GM23338 (cell line): ENCODE measurements at regions not wholly inside any gene's neighbourhood (a gene's known extent, or its start where the extent isn't known, plus 50 kb on each side); places are given as distances from the start of the nearest gene placed in this dataset.

Experiments used
- ATAC-seq: fragments of 200-7000 bp; cut with Tn5 transposase; 3 replicates; pipeline ENCODE4 v1.9.1; 2020
- DNase-seq: peaks from one replicate; pipeline ENCODE4 v3.0.0-alpha.2; 2015; ENCODE audit warnings: low spot score
- H2AFZ ChIP-seq: fragments of 200-600 bp; sonication (generic); 2 replicates; pipeline ENCODE4 v1.8.0; 2016; ENCODE audit warnings: antibody characterized with exemption, mild to moderate bottlenecking, moderate library complexity
- H3F3A ChIP-seq: fragments of 200-600 bp; sonication (generic); replicated peaks from 2 replicates; pipeline ENCODE4 v1.8.0; 2017; ENCODE audit warnings: antibody characterized with exemption, mixed run types, low read depth
- H3K27ac ChIP-seq: fragments of 200-600 bp; sonication (generic); 2 replicates; pipeline ENCODE4 v1.6.1; 2016; ENCODE audit warnings: low read depth
- H3K27me3 ChIP-seq: fragments of 200-600 bp; sonication (generic); 2 replicates; pipeline ENCODE4 v1.8.0; 2016; ENCODE audit warnings: mild to moderate bottlenecking, mixed run types, moderate library complexity; ENCODE audit not compliant: insufficient read depth
- H3K36me3 ChIP-seq: fragments of 200-600 bp; sonication (generic); 2 replicates; pipeline ENCODE4 v1.8.0; 2016; ENCODE audit warnings: mild to moderate bottlenecking; ENCODE audit not compliant: insufficient read depth
- H3K4me1 ChIP-seq: fragments of 200-600 bp; sonication (generic); 2 replicates; pipeline ENCODE4 v1.8.0; 2016; ENCODE audit warnings: mild to moderate bottlenecking, moderate library complexity; ENCODE audit not compliant: insufficient read depth
- H3K4me2 ChIP-seq: fragments of 200-600 bp; sonication (generic); 2 replicates; pipeline ENCODE4 v1.7.1; 2017; ENCODE audit warnings: mixed run types
- H3K4me3 ChIP-seq: fragments of 200-600 bp; sonication (generic); 2 replicates; pipeline ENCODE4 v1.6.1; 2016; ENCODE audit warnings: mixed run types
- H3K79me2 ChIP-seq: fragments of 200-600 bp; sonication (generic); replicated peaks from 2 replicates; pipeline ENCODE4 v1.8.0; 2017; ENCODE audit warnings: mild to moderate bottlenecking; ENCODE audit not compliant: insufficient read depth
- H3K9me2 ChIP-seq: fragments of 200-600 bp; sonication (generic); 2 replicates; pipeline ENCODE4 v1.8.0; 2017; ENCODE audit not compliant: insufficient read depth
- H4K20me1 ChIP-seq: fragments of 200-600 bp; sonication (generic); replicated peaks from 2 replicates; pipeline ENCODE4 v1.8.0; 2017; ENCODE audit warnings: mild to moderate bottlenecking; ENCODE audit not compliant: insufficient read depth
- H3K27ac Mint-ChIP-seq: 2 replicates; pipeline ENCODE4 v1.8.0; 2020; ENCODE audit warnings: inconsistent platforms, mild to moderate bottlenecking, moderate library complexity, mixed read lengths
- H3K27me3 Mint-ChIP-seq: 3 replicates; pipeline ENCODE4 v1.8.0; 2022; ENCODE audit warnings: low read depth, mild to moderate bottlenecking, moderate library complexity, mixed read lengths, inconsistent platforms; ENCODE audit not compliant: insufficient read depth, poor library complexity
- H3K36me3 Mint-ChIP-seq: 3 replicates; pipeline ENCODE4 v1.8.0; 2021; ENCODE audit warnings: low read depth, mild to moderate bottlenecking, inconsistent platforms, moderate library complexity, mixed read lengths
- H3K4me1 Mint-ChIP-seq: 3 replicates; pipeline ENCODE4 v1.8.0; 2020; ENCODE audit warnings: mild to moderate bottlenecking, inconsistent platforms, mixed read lengths
- H3K4me3 Mint-ChIP-seq: 3 replicates; pipeline ENCODE4 v1.8.0; 2021; ENCODE audit warnings: moderate library complexity, mild to moderate bottlenecking, inconsistent platforms, mixed read lengths
- H3K9me3 Mint-ChIP-seq: 3 replicates; pipeline ENCODE4 v1.8.0; 2020; ENCODE audit warnings: moderate library complexity, mild to moderate bottlenecking, inconsistent platforms, mixed read lengths
- CREB1 ChIP-seq: fragments of 250-450 bp; sonication (Bioruptor Pico); IDR thresholded peaks from 2 replicates; pipeline ENCODE4 v1.5.0; 2020; ENCODE audit warnings: low read depth, mild to moderate bottlenecking, moderate library complexity
- ETS1 ChIP-seq: IDR thresholded peaks from 2 replicates; pipeline ENCODE4 v1.6.1; 2016; ENCODE audit warnings: antibody characterized with exemption
- EZH2 ChIP-seq: fragments of 200-600 bp; sonication (generic); IDR thresholded peaks from one replicate; pipeline ENCODE4 v1.8.0; 2017; ENCODE audit warnings: antibody characterized with exemption, mild to moderate bottlenecking, low read depth; ENCODE audit not compliant: unreplicated experiment
- JUNB ChIP-seq: IDR thresholded peaks from one replicate; pipeline ENCODE4 v1.6.1; 2016; ENCODE audit warnings: antibody characterized with exemption; ENCODE audit not compliant: unreplicated experiment
- NANOG ChIP-seq: IDR thresholded peaks from 2 replicates; pipeline ENCODE4 v1.6.1; 2016; ENCODE audit warnings: antibody characterized with exemption, borderline replicate concordance
- REST ChIP-seq: IDR thresholded peaks from one replicate; pipeline ENCODE4 v1.6.1; 2018; ENCODE audit warnings: antibody characterized with exemption; ENCODE audit not compliant: unreplicated experiment
- ZNF331 ChIP-seq: fragments of 250-450 bp; sonication (Bioruptor Pico); IDR thresholded peaks from 2 replicates; pipeline ENCODE4 v1.5.0; 2020; ENCODE audit warnings: low read depth, mild to moderate bottlenecking, moderate library complexity
- ZNF462 ChIP-seq: fragments of 250-450 bp; sonication (Bioruptor Pico); IDR thresholded peaks from 2 replicates; pipeline ENCODE4 v1.5.0; 2020; ENCODE audit warnings: mild to moderate bottlenecking, moderate library complexity

GRCh38 chr13:107835339-107836018, 379.9 kb downstream of the LIG4 start (continued):
- TF ChIP-seq ZNF462 (CRISPR knock-in tag): no peak
- no peak for TF ChIP-seq ZNF331
- no peak for TF ChIP-seq ETS1
- TF ChIP-seq CREB1 (CRISPR knock-in tag): no peak
- no peak for TF ChIP-seq NANOG
- no peak for TF ChIP-seq JUNB

- H3K4me2 ChIP-seq: no peak overlapping the region
- no peaks in the 10 kb centered on the region for H3K36me3 Mint-ChIP-seq
- peak overlapping the region; percentile 54 for H3K27ac Mint-ChIP-seq
- H3K36me3 ChIP-seq: no peaks in the 10 kb centered on the region
- no peak overlapping the region for H3K27ac ChIP-seq
- H4K20me1 ChIP-seq: no peaks in the 10 kb centered on the region
- no peaks in the 10 kb centered on the region for H3K27me3 ChIP-seq
- no peak for ATAC-seq
- H3K4me1 Mint-ChIP-seq: peaks cover 61% of the 10 kb centered on the region
- peaks cover 61% of the 10 kb centered on the region for H3K4me1 ChIP-seq
- no peak overlapping the region for H3K4me3 ChIP-seq
- H3K4me3 Mint-ChIP-seq: no peak overlapping the region
- no peak for DNase-seq
- H3F3A ChIP-seq: no peaks in the 10 kb centered on the region
- H2AFZ ChIP-seq: no peak overlapping the region
- peaks cover 9% of the 10 kb centered on the region for H3K27me3 Mint-ChIP-seq
- H3K79me2 ChIP-seq: peaks cover 16% of the 10 kb centered on the region
- no peaks in the 10 kb centered on the region for H3K9me3 Mint-ChIP-seq
- H3K9me2 ChIP-seq: 0 out of 2 replicates have a peak, but pooled peaks cover 3% of the 10 kb centered on the region
- no peak for TF ChIP-seq JUNB
- no peak for TF ChIP-seq EZH2
- TF ChIP-seq REST: no peak
Measured at GRCh38 chr13:107834717-107835116, 380.6 kb downstream of the LIG4 start.
